SK-N-SH treated with all-trans-retinoic acid at 6 μM for 48 hours (cell line): ENCODE measurements at regions not wholly inside any gene's neighbourhood (a gene's known extent, or its start where the extent isn't known, plus 50 kb on each side); places are given as distances from the start of the nearest gene placed in this dataset.
"Not testable (repeated sequence)": the region's sequence is repeated elsewhere in the genome, so short reads cannot be mapped to it uniquely, and the experiment has no call there.

Source experiments
- BACH2 ChIP-seq: fragments of 250-450 bp; sonication (Bioruptor Pico); IDR thresholded peaks from 2 replicates; pipeline ENCODE4 v1.9.0; 2021; ENCODE audit warnings: mild to moderate bottlenecking, borderline replicate concordance
- ISL1 ChIP-seq: fragments of 250-450 bp; sonication (Bioruptor Pico); IDR thresholded peaks from 2 replicates; pipeline ENCODE4 v2.1.2; 2022; ENCODE audit warnings: mild to moderate bottlenecking, moderate library complexity
- OSR1 ChIP-seq: fragments of 250-450 bp; sonication (Bioruptor Pico); IDR thresholded peaks from 2 replicates; pipeline ENCODE4 v1.8.0; 2022; ENCODE audit warnings: moderate library complexity, mild to moderate bottlenecking, inconsistent platforms
- RARB ChIP-seq: fragments of 250-450 bp; sonication (Bioruptor Pico); IDR thresholded peaks from 2 replicates; pipeline ENCODE4 v1.8.0; 2021; ENCODE audit warnings: mild to moderate bottlenecking, moderate library complexity
- TOX ChIP-seq: fragments of 250-450 bp; sonication (Bioruptor Pico); IDR thresholded peaks from 2 replicates; pipeline ENCODE4 v1.8.0; 2021; ENCODE audit warnings: mild to moderate bottlenecking, moderate library complexity, borderline replicate concordance
- ZFP3 ChIP-seq: fragments of 250-450 bp; sonication (Bioruptor Pico); IDR thresholded peaks from 2 replicates; pipeline ENCODE4 v1.5.0; 2020; ENCODE audit warnings: mild to moderate bottlenecking, moderate library complexity
- ZFP30 ChIP-seq: fragments of 450-650 bp; formaldehyde crosslinking; IDR thresholded peaks from 2 replicates; pipeline ENCODE4 v1.5.0; 2022; ENCODE audit warnings: mild to moderate bottlenecking, moderate library complexity
- ZNF70 ChIP-seq: fragments of 450-650 bp; formaldehyde crosslinking; IDR thresholded peaks from 2 replicates; pipeline ENCODE4 v1.5.0; 2020; ENCODE audit warnings: mild to moderate bottlenecking, moderate library complexity
- ZNF8 ChIP-seq: fragments of 450-650 bp; formaldehyde crosslinking; IDR thresholded peaks from 2 replicates; pipeline ENCODE4 v1.5.0; 2020; ENCODE audit warnings: mild to moderate bottlenecking, moderate library complexity
- TF ChIP-seq, protein P1 (sequence below): fragments of 250-450 bp; sonication (Bioruptor Pico); IDR thresholded peaks from 2 replicates; pipeline ENCODE4 v1.5.1; 2020; ENCODE audit warnings: low read depth, mild to moderate bottlenecking, moderate library complexity

DNA sequence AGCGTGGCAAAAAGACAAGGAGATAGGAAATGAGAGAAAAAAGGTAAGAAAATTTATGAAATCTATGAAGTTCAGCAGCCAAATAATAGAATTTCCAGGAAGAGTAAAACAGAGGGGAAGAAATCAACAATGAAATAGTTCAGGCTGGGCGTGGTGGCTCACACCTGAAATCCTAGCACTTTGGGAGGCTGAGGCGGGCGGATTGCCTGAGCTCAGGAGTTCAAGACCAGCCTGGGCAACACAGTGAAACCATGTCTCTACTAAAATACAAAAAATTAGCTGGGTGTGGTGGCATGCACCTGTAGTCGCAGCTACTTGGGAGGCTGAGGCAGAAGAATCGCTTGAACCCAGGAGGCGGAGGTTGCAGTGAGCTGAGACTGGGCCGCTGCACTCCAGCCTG is 62.1 kb upstream of the RESF1 start:
- TF ChIP-seq ZFP3; ZNF8; TOX (CRISPR knock-in tag); OSR1 (CRISPR knock-in tag); ISL1; ZFP30; RARB (CRISPR knock-in tag); BACH2 (CRISPR knock-in tag); ZNF70 (CRISPR knock-in tag): not testable (repeated sequence)
- TF ChIP-seq, protein P1, sequence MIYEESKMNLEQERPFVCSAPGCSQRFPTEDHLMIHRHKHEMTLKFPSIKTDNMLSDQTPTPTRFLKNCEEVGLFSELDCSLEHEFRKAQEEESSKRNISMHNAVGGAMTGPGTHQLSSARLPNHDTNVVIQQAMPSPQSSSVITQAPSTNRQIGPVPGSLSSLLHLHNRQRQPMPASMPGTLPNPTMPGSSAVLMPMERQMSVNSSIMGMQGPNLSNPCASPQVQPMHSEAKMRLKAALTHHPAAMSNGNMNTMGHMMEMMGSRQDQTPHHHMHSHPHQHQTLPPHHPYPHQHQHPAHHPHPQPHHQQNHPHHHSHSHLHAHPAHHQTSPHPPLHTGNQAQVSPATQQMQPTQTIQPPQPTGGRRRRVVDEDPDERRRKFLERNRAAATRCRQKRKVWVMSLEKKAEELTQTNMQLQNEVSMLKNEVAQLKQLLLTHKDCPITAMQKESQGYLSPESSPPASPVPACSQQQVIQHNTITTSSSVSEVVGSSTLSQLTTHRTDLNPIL (CRISPR knock-in tag) = not testable (repeated sequence)
